Suprapubic skin (tissue), 4 donors: ENCODE measurements at regions not wholly inside any gene's neighbourhood (a gene's known extent, or its start where the extent isn't known, plus 50 kb on each side); places are given as distances from the start of the nearest gene placed in this dataset.

ENCODE experiments used
- EP300 ChIP-seq: sonication (generic); formaldehyde crosslinking; IDR thresholded peaks from one replicate; pipeline ENCODE4 v1.6.1; 2017; ENCODE audit warnings: antibody characterized with exemption
- POLR2A ChIP-seq, 2 donors: fragments of 450-650 bp; IDR thresholded peaks; one replicate each; pipeline ENCODE4 v1.6.1; 2017; ENCODE audit warnings: antibody characterized with exemption in 2 of 2, mild to moderate bottlenecking in 2 of 2, moderate library complexity in 2 of 2
- POLR2AphosphoS5 ChIP-seq, 3 donors: sonication (generic); formaldehyde crosslinking; IDR thresholded peaks; one replicate each; pipeline ENCODE4 v1.6.1; 2017; ENCODE audit warnings: antibody characterized with exemption in 3 of 3
- TF ChIP-seq, protein P1 (sequence below), 2 donors: fragments of 200-600 bp in 1 of 2; fragments of 450-650 bp in 1 of 2; sonication (generic) in 1 of 2; IDR thresholded peaks; one replicate each; pipeline ENCODE4 v1.5.1; 2016 to 2019; ENCODE audit warnings: antibody characterized with exemption in 2 of 2, mild to moderate bottlenecking in 1 of 2, moderate library complexity in 1 of 2

- TF ChIP-seq, protein P1, sequence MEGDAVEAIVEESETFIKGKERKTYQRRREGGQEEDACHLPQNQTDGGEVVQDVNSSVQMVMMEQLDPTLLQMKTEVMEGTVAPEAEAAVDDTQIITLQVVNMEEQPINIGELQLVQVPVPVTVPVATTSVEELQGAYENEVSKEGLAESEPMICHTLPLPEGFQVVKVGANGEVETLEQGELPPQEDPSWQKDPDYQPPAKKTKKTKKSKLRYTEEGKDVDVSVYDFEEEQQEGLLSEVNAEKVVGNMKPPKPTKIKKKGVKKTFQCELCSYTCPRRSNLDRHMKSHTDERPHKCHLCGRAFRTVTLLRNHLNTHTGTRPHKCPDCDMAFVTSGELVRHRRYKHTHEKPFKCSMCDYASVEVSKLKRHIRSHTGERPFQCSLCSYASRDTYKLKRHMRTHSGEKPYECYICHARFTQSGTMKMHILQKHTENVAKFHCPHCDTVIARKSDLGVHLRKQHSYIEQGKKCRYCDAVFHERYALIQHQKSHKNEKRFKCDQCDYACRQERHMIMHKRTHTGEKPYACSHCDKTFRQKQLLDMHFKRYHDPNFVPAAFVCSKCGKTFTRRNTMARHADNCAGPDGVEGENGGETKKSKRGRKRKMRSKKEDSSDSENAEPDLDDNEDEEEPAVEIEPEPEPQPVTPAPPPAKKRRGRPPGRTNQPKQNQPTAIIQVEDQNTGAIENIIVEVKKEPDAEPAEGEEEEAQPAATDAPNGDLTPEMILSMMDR (IDR thresholded peaks at IDR 0.05) = no peak
- no peak for TF ChIP-seq EP300
- no peak for TF ChIP-seq POLR2A (IDR thresholded peaks at IDR 0.05)
- no peak for TF ChIP-seq POLR2AphosphoS5 (IDR thresholded peaks at IDR 0.05)
Observed at GRCh38 chr11:22432291-22433093, 94.3 kb downstream of the SLC17A6 start.
